GM23338 (cell line): ENCODE measurements at regions not wholly inside any gene's neighbourhood (a gene's known extent, or its start where the extent isn't known, plus 50 kb on each side); places are given as distances from the start of the nearest gene placed in this dataset.

Source experiments
- ATAC-seq: fragments of 200-7000 bp; cut with Tn5 transposase; 3 replicates; pipeline ENCODE4 v1.9.1; 2020
- DNase-seq: peaks from one replicate; pipeline ENCODE4 v3.0.0-alpha.2; 2015; ENCODE audit warnings: low spot score
- H2AFZ ChIP-seq: fragments of 200-600 bp; sonication (generic); 2 replicates; pipeline ENCODE4 v1.8.0; 2016; ENCODE audit warnings: antibody characterized with exemption, mild to moderate bottlenecking, moderate library complexity
- H3F3A ChIP-seq: fragments of 200-600 bp; sonication (generic); replicated peaks from 2 replicates; pipeline ENCODE4 v1.8.0; 2017; ENCODE audit warnings: antibody characterized with exemption, mixed run types, low read depth
- H3K27ac ChIP-seq: fragments of 200-600 bp; sonication (generic); 2 replicates; pipeline ENCODE4 v1.6.1; 2016; ENCODE audit warnings: low read depth
- H3K27me3 ChIP-seq: fragments of 200-600 bp; sonication (generic); 2 replicates; pipeline ENCODE4 v1.8.0; 2016; ENCODE audit warnings: mild to moderate bottlenecking, mixed run types, moderate library complexity; ENCODE audit not compliant: insufficient read depth
- H3K36me3 ChIP-seq: fragments of 200-600 bp; sonication (generic); 2 replicates; pipeline ENCODE4 v1.8.0; 2016; ENCODE audit warnings: mild to moderate bottlenecking; ENCODE audit not compliant: insufficient read depth
- H3K4me1 ChIP-seq: fragments of 200-600 bp; sonication (generic); 2 replicates; pipeline ENCODE4 v1.8.0; 2016; ENCODE audit warnings: mild to moderate bottlenecking, moderate library complexity; ENCODE audit not compliant: insufficient read depth
- H3K4me2 ChIP-seq: fragments of 200-600 bp; sonication (generic); 2 replicates; pipeline ENCODE4 v1.7.1; 2017; ENCODE audit warnings: mixed run types
- H3K4me3 ChIP-seq: fragments of 200-600 bp; sonication (generic); 2 replicates; pipeline ENCODE4 v1.6.1; 2016; ENCODE audit warnings: mixed run types
- H3K79me2 ChIP-seq: fragments of 200-600 bp; sonication (generic); replicated peaks from 2 replicates; pipeline ENCODE4 v1.8.0; 2017; ENCODE audit warnings: mild to moderate bottlenecking; ENCODE audit not compliant: insufficient read depth
- H3K9me2 ChIP-seq: fragments of 200-600 bp; sonication (generic); 2 replicates; pipeline ENCODE4 v1.8.0; 2017; ENCODE audit not compliant: insufficient read depth
- H4K20me1 ChIP-seq: fragments of 200-600 bp; sonication (generic); replicated peaks from 2 replicates; pipeline ENCODE4 v1.8.0; 2017; ENCODE audit warnings: mild to moderate bottlenecking; ENCODE audit not compliant: insufficient read depth
- H3K27ac Mint-ChIP-seq: 2 replicates; pipeline ENCODE4 v1.8.0; 2020; ENCODE audit warnings: inconsistent platforms, mild to moderate bottlenecking, moderate library complexity, mixed read lengths
- H3K27me3 Mint-ChIP-seq: 3 replicates; pipeline ENCODE4 v1.8.0; 2022; ENCODE audit warnings: low read depth, mild to moderate bottlenecking, moderate library complexity, mixed read lengths, inconsistent platforms; ENCODE audit not compliant: insufficient read depth, poor library complexity
- H3K36me3 Mint-ChIP-seq: 3 replicates; pipeline ENCODE4 v1.8.0; 2021; ENCODE audit warnings: low read depth, mild to moderate bottlenecking, inconsistent platforms, moderate library complexity, mixed read lengths
- H3K4me1 Mint-ChIP-seq: 3 replicates; pipeline ENCODE4 v1.8.0; 2020; ENCODE audit warnings: mild to moderate bottlenecking, inconsistent platforms, mixed read lengths
- H3K4me3 Mint-ChIP-seq: 3 replicates; pipeline ENCODE4 v1.8.0; 2021; ENCODE audit warnings: moderate library complexity, mild to moderate bottlenecking, inconsistent platforms, mixed read lengths
- H3K9me3 Mint-ChIP-seq: 3 replicates; pipeline ENCODE4 v1.8.0; 2020; ENCODE audit warnings: moderate library complexity, mild to moderate bottlenecking, inconsistent platforms, mixed read lengths
- CREB1 ChIP-seq: fragments of 250-450 bp; sonication (Bioruptor Pico); IDR thresholded peaks from 2 replicates; pipeline ENCODE4 v1.5.0; 2020; ENCODE audit warnings: low read depth, mild to moderate bottlenecking, moderate library complexity
- EZH2 ChIP-seq: fragments of 200-600 bp; sonication (generic); IDR thresholded peaks from one replicate; pipeline ENCODE4 v1.8.0; 2017; ENCODE audit warnings: antibody characterized with exemption, mild to moderate bottlenecking, low read depth; ENCODE audit not compliant: unreplicated experiment
- EZH2phosphoT487 ChIP-seq: fragments of 200-600 bp; sonication (generic); IDR thresholded peaks from one replicate; pipeline ENCODE4 v1.8.1; 2018; ENCODE audit warnings: antibody characterized with exemption; ENCODE audit not compliant: unreplicated experiment
- JUNB ChIP-seq: IDR thresholded peaks from one replicate; pipeline ENCODE4 v1.6.1; 2016; ENCODE audit warnings: antibody characterized with exemption; ENCODE audit not compliant: unreplicated experiment
- ZNF114 ChIP-seq: fragments of 250-450 bp; sonication (Bioruptor Pico); IDR thresholded peaks from 2 replicates; pipeline ENCODE4 v1.5.0; 2020; ENCODE audit warnings: mild to moderate bottlenecking, moderate library complexity
- ZNF331 ChIP-seq: fragments of 250-450 bp; sonication (Bioruptor Pico); IDR thresholded peaks from 2 replicates; pipeline ENCODE4 v1.5.0; 2020; ENCODE audit warnings: low read depth, mild to moderate bottlenecking, moderate library complexity
- TF ChIP-seq, protein P1 (sequence below): fragments of 250-450 bp; sonication (Bioruptor Pico); IDR thresholded peaks from 2 replicates; pipeline ENCODE4 v1.5.0; 2020; ENCODE audit warnings: mild to moderate bottlenecking, moderate library complexity

- peaks cover 13% of the 10 kb centered on the region for H3K9me3 Mint-ChIP-seq
- TF ChIP-seq JUNB = no peak
- no peak for TF ChIP-seq CREB1 (CRISPR knock-in tag)
- TF ChIP-seq ZNF114 = no peak
- TF ChIP-seq, protein P1, sequence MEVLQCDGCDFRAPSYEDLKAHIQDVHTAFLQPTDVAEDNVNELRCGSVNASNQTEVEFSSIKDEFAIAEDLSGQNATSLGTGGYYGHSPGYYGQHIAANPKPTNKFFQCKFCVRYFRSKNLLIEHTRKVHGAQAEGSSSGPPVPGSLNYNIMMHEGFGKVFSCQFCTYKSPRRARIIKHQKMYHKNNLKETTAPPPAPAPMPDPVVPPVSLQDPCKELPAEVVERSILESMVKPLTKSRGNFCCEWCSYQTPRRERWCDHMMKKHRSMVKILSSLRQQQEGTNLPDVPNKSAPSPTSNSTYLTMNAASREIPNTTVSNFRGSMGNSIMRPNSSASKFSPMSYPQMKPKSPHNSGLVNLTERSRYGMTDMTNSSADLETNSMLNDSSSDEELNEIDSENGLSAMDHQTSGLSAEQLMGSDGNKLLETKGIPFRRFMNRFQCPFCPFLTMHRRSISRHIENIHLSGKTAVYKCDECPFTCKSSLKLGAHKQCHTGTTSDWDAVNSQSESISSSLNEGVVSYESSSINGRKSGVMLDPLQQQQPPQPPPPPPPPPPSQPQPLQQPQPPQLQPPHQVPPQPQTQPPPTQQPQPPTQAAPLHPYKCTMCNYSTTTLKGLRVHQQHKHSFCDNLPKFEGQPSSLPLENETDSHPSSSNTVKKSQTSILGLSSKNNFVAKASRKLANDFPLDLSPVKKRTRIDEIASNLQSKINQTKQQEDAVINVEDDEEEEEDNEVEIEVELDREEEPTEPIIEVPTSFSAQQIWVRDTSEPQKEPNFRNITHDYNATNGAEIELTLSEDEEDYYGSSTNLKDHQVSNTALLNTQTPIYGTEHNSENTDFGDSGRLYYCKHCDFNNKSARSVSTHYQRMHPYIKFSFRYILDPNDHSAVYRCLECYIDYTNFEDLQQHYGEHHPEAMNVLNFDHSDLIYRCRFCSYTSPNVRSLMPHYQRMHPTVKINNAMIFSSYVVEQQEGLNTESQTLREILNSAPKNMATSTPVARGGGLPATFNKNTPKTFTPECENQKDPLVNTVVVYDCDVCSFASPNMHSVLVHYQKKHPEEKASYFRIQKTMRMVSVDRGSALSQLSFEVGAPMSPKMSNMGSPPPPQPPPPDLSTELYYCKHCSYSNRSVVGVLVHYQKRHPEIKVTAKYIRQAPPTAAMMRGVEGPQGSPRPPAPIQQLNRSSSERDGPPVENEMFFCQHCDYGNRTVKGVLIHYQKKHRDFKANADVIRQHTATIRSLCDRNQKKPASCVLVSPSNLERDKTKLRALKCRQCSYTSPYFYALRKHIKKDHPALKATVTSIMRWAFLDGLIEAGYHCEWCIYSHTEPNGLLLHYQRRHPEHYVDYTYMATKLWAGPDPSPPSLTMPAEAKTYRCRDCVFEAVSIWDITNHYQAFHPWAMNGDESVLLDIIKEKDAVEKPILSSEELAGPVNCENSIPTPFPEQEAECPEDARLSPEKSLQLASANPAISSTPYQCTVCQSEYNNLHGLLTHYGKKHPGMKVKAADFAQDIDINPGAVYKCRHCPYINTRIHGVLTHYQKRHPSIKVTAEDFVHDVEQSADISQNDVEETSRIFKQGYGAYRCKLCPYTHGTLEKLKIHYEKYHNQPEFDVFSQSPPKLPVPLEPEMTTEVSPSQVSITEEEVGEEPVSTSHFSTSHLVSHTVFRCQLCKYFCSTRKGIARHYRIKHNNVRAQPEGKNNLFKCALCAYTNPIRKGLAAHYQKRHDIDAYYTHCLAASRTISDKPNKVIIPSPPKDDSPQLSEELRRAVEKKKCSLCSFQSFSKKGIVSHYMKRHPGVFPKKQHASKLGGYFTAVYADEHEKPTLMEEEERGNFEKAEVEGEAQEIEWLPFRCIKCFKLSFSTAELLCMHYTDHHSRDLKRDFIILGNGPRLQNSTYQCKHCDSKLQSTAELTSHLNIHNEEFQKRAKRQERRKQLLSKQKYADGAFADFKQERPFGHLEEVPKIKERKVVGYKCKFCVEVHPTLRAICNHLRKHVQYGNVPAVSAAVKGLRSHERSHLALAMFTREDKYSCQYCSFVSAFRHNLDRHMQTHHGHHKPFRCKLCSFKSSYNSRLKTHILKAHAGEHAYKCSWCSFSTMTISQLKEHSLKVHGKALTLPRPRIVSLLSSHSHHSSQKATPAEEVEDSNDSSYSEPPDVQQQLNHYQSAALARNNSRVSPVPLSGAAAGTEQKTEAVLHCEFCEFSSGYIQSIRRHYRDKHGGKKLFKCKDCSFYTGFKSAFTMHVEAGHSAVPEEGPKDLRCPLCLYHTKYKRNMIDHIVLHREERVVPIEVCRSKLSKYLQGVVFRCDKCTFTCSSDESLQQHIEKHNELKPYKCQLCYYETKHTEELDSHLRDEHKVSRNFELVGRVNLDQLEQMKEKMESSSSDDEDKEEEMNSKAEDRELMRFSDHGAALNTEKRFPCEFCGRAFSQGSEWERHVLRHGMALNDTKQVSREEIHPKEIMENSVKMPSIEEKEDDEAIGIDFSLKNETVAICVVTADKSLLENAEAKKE (CRISPR knock-in tag) = no peak
- no peak for TF ChIP-seq EZH2phosphoT487
- no peak for TF ChIP-seq ZNF331 (CRISPR knock-in tag)
- no peak for TF ChIP-seq EZH2
- Histone ChIP-seq H3K4me1 (no peaks in the 10 kb centered on the region), H3K36me3 (no peaks in the 10 kb centered on the region), H4K20me1 (no peaks in the 10 kb centered on the region), H3K4me2 (no peak overlapping the region), H3K4me3 (no peak overlapping the region), H3K9me2 (peaks cover 7% of the 10 kb centered on the region; the same call in 1 of the 2 replicates), H3K27me3 (no peaks in the 10 kb centered on the region), H3K27ac (no peak overlapping the region), H3F3A (no peaks in the 10 kb centered on the region), H3K79me2 (no peaks in the 10 kb centered on the region), H2AFZ (no peak overlapping the region)
- H3K4me1 Mint-ChIP-seq = peaks cover 4% of the 10 kb centered on the region
- ATAC-seq = no peak
- H3K27ac Mint-ChIP-seq = no peak overlapping the region
- H3K36me3 Mint-ChIP-seq = peaks cover 7% of the 10 kb centered on the region; the same call in 2 of the 3 replicates
- DNase-seq = no peak
- no peak overlapping the region for H3K4me3 Mint-ChIP-seq
- peaks cover 10% of the 10 kb centered on the region for H3K27me3 Mint-ChIP-seq
These were observed 59.2 kb upstream of the NKX1-1 start for GRCh38 chr4:1465173-1466033.
